ENCODE measurements at regions not wholly inside any gene's neighbourhood (a gene's known extent, or its start where the extent isn't known, plus 50 kb on each side); places are given as distances from the start of the nearest gene placed in this dataset.
"Not testable (repeated sequence)": the region's sequence is repeated elsewhere in the genome, so short reads cannot be mapped to it uniquely, and the experiment has no call there.

DNA sequence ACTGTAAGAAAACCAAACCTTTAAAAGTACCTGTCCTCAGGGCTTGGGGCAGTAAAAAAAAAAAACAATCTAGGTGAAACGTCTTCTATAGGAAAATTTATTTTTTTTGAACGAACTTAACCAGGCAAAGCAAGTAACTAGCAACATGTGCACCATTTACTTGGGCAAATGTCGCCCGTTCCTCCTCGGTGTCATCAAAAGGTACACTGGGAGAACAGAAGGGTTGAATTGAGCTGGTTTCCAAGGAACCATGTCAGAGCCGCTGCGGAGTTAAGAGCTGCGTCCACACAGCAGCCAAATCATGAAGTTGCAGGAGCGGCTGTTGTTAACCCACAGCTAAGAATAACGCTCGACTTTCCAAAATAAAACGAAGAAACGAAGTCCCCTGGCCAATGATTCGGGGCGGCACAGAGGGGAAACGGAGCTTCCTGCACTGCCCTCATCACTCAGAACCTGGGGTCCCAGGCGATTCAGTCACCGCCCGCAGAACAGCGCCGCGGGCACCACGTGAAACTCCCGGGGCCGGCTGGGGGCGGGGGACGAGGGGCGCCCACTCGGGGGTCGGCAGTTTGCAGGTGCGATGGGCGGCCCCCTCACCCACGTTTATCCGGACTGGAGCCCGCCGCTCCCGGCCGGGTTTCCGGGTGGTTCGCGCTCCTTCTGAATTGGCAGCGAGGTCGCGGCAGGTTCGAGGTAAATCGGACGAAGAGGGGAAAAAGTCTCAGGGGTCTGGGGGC, 53.6 kb upstream of the PLGLB1 start:
- DNase-seq (ENCODE audit: low read depth in 2 of 2): peak in 1 of 2 donors; percentile 12

DNA sequence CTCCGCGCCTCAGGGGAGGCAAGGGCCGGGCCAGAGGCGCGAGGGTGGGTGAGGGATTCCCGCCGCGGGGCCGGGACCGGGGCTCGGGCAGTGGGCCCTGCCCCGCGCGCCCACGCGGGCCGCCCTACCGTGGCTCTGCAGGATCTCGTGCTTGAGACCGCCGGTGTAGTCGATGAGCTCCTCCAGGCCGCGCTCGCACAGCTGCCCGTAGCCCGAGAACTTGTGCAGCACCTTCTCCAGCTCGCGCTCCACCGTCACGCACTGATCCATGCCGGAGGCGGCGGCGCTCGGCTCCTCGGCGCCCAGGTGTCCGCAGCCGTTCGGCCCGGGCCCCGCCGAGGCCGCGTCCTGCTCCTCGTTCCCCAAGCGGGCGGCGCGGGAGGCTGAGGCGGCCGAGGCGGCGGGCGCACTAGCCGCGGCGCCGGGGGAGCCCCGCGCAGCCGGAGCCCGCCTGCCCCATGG, 54.2 kb upstream of the PLGLB1 start:
- peak in 1 of 2 donors; percentile 54 for DNase-seq (ENCODE audit: low read depth in 2 of 2)

GRCh38 chr2:87076253-87077123, 54.8 kb upstream of the PLGLB1 start:
- DNase-seq (ENCODE audit: low read depth in 2 of 2): peak; percentile 78 to 91

DNA sequence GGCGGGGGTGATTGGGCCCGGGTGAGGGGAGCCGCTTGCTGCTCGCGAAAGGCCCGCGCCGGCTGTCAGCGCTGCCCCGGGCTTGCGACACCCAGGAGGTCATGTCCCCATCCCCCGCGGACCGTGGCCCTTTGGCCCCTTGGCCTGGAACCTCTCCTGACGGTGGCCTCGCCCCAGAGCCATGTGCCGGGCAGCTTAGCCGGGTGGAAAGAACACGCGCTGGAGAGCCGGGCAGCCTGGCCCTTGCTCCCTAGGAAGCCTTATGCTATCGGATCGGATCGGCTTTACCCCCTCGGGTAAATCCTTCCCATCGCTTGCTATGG, 55.4 kb upstream of the PLGLB1 start:
- DNase-seq (ENCODE audit: low read depth in 2 of 2): not testable (repeated sequence)

DNA sequence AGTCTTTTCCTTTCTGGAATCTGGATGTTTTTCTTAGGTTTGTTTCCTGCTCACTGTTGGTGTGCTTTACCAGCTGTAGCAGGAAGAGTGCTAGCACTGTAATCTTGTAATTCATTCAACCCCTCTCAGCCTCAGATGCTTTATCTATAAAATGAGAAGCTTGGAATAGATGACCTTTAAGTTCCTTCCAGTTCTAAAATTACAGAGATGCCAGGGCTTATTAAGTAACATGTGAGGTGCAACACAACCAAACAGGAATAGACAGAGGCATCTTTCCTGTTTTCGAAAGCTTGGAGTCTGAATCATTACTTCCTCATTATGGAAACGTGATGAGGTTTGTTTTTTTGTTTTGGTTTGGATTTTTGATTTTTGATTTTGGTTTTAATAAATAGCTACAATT, 60.1 kb upstream of the PLGLB1 start:
- DNase-seq (ENCODE audit: low read depth in 2 of 2): not testable (repeated sequence)

DNA sequence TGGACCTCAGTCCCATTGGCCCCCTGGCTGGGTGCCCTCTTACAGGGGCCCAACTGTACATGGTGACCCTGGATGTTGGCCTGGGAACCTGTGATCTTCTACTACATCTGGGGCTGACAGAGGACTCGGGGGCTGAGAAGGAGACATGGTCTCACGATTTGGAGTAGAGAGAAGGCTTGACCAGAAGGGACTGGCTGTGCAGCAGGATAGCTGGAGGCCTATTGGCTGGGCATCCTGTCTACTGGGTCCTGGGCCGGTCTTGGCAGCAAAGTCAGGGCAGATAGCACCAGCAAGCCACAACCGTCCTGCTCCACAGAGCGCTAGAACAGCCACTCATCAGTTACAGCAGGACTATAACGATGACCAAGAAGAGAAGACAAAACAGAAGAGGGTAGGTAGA, 66.4 kb upstream of the PLGLB1 start:
- DNase-seq (ENCODE audit: low read depth in 2 of 2): not testable (repeated sequence)

GRCh38 chr2:87089401-87089800, 67.8 kb upstream of the PLGLB1 start:
- not testable (repeated sequence) for DNase-seq (ENCODE audit: low read depth in 2 of 2)

- DNase-seq (ENCODE audit: low read depth in 2 of 2): not testable (repeated sequence)
Observed at GRCh38 chr2:87093252-87093651, 71.6 kb upstream of the PLGLB1 start.

DNA sequence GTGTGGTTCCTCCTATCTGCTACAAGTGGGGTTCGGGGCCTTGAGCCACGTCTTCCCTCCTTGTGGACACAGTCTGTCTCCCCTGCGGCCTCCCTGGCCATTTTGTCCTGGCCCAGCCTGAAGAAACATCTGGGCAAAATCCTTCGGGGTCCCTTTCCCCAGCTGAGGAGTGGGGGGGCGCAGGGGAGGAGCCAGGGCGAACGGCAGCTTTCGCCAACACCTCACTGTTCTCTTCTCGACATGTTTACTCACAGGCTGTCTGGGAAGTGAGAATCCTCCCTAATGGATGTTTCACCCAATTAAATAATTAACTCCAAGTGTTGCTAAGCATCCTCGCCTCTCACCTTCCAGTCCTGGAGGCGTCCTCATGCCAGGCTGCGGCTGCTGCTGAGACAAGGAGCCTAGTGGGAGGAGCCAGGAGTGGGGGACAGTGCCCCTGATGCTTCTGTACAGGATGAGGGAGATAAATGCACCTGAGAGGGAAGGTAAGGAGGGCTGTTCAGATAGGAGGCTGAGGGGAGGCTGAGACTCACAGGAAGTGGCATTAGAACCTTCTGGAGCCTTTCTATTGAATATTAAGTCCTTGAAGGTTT, 72.4 kb upstream of the PLGLB1 start:
- not testable (repeated sequence) for DNase-seq (ENCODE audit: low read depth in 2 of 2)

DNA sequence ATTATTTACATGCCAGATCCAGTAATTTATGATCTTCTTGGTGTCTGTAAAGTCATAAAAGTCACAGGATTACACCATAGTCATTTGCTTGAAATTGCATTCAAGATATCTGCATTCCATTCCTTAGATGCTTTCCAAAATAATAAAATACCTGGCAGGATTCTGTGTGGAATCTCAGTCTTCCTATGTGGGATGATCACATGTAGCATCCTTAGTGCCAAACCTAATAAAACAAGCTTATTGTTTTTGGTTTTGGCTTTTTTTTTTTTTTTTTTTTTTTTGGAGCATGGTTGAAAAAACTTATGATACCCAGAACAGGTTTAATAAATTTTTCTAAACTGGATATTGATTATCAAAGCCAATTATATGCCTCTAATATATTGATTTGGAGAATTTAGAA, 74.2 kb upstream of the PLGLB1 start:
- DNase-seq (ENCODE audit: low read depth in 2 of 2): not testable (repeated sequence)

- DNase-seq (ENCODE audit: low read depth in 2 of 2): not testable (repeated sequence)
Observed at GRCh38 chr2:87128761-87129553, 107.3 kb upstream of the PLGLB1 start.

DNA sequence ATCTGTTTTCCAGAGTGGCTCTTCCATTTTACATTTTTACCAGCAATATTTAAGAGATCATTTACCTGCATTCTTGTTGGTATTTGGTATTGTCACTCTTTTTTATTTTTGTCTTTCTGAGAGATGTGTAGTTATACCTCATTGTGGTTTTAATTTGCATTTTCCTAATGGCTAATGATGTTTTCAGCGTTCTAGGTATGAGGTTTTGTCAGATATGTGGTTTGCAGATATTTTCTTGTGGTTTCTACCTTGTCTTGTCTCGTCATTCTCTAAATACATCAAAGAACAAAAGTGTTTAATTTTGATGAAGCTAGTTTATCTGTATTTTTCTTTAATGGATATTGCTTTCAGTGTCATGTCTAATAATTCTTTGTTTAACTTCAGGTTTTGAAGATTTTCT, 110.9 kb upstream of the PLGLB1 start:
- DNase-seq (ENCODE audit: low read depth in 2 of 2): not testable (repeated sequence)

DNA sequence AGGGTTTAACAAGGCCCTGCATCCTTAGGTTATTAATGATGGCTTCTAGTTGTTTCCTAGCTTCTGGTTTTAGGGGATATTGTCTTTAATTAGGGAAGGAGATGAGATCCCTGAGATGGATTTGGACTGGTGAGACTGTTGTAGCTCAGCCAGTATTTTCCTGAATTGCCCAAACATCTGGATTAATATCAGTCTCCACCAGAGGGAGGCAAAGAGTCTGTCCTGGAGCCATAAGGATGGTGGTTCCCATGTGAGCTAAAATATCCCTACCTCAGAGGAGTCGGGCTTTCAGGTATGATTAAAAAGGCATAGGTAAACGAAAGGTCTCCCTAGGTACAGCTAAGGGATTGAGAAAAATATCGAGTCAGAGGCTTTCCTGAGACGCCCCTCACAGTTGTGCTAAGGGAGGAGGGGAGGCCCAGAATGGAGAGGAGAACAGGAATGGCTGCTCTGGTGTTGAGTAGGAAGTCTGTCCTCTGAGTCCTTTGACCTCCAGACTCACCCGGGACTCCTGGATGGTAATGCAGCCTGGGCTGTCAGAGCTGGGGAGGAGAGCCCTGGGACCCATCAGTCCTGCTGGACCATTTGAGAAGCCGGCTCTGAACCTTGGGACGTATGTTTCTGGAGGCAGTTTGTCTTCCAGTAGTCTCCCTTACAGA, 130.3 kb upstream of the PLGLB1 start:
- DNase-seq (ENCODE audit: low read depth in 2 of 2): not testable (repeated sequence)

- not testable (repeated sequence) for DNase-seq (ENCODE audit: low read depth in 2 of 2)
Observed at GRCh38 chr2:87174454-87174853, 152.8 kb upstream of the PLGLB1 start.

DNA sequence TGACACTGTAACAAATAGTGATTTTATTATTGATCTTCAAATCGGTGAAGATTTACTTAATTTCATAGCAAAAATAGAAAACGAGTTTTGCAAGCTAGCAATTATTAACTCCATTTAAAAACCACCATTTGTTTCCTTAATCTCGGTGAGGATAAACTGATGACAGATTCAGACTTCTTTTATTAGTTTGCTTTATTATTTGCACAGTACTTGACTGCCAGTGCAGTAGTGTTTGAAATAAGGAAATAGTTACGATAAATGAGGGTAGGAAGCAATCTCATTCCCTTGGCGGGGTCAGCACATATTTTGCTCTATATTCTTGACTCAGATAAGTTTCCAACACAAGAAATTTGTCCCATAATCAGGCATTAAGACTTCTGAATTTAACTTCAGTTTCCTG, 161.7 kb upstream of the PLGLB1 start:
- DNase-seq (ENCODE audit: low read depth in 2 of 2): not testable (repeated sequence)

DNA sequence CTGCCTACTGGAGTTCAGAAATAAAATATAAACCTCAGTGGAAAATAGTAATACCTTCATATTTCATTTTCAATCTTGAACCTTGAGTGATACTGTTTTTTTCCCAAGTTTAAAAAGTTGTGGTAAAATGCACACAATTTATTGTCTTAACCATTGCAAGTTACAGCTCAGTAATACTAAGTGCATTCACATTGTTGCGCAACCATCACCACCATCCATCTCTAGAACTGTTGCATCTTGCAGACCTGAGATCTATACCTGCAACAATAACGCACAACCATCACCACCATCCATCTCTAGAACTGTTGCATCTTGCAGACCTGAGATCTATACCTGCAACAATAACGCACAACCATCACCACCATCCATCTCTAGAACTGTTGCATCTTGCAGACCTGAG, 162.6 kb upstream of the PLGLB1 start:
- not testable (repeated sequence) for DNase-seq (ENCODE audit: low read depth in 2 of 2)

GRCh38 chr2:87189214-87189613, 167.6 kb upstream of the PLGLB1 start:
- not testable (repeated sequence) for DNase-seq (ENCODE audit: low read depth in 2 of 2)

- DNase-seq (ENCODE audit: low read depth in 2 of 2): not testable (repeated sequence)
Observed at GRCh38 chr2:87193336-87193735, 171.7 kb upstream of the PLGLB1 start.

DNA sequence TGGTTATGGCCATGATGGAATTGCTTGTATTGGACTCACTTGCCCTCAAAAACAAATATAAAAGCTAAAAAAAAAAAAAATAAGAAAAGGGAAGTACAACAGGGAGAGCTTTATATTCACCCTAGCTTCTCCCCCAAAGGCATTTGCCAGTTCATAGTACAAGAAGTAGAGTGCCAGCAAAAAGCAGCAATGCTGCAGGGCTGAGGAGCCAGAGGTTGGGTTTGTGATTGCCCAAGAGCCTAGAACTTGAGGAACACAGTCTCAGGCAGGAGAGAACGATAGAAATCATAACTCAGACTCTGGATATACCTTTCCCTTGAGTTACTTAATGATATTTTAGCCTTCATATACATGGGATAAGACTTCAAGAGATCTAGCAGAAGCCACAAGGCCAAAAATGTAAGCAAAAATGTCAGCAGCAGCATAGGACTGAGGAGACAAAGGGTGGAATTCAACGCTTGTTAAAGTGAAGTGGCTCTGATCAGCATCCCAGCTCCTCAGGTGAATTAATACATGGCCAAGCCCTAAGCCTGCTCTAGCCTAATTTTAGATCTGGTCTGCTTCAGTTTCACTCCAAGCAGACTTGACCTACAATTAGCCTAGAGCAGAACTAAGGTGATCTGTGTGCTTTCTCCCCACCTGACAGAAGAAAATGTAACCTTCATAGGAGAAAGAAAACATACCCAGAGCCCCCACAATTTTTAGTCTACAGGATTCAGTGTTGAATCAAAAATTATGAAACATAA, 172.8 kb upstream of the PLGLB1 start:
- DNase-seq (ENCODE audit: low read depth in 2 of 2): not testable (repeated sequence)
